ENCODE measurements at regions not wholly inside any gene's neighbourhood (a gene's known extent, or its start where the extent isn't known, plus 50 kb on each side); places are given as distances from the start of the nearest gene placed in this dataset.

DNA sequence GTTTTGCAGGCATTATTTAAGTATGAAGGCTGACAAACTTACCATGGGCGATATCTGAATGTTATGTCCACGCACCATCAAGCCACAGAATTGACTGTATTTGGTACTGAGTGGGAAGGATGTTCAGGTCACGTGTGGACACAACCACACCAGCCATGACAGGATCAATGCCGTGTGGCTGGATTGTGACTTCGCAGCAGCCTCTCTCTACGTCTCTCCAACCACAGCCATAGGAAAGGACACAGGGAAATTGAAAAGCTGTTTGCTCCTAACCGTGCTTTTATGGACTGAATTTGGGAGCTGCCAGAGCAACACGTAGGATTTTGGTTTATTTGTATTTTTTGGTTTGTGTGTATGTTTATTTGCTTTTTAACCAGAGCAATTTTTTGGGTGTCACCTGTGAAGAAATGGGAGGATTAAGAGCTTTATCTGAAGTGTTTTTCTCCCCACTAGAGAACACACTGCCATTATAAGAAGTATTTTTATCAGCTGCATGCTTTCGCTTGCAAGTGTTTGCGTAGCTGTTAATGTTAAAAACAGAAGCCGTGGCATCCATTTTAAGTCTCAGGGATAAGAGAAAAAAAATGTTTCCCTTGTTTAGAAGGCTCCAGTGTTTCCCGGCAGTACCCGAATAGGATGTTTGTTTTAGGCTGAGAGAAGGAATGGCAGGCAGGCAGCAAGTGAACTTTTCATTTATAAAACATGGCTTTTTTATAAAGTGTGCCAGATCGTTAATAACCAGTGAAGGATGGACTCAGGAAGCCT lies 401.1 kb upstream of the NFE2L3 start:
- no peak for TF ChIP-seq POLR2AphosphoS5 (IDR thresholded peaks at IDR 0.05)
- TF ChIP-seq POLR2A (IDR thresholded peaks at IDR 0.05), result no peak
- TF ChIP-seq, protein P1, sequence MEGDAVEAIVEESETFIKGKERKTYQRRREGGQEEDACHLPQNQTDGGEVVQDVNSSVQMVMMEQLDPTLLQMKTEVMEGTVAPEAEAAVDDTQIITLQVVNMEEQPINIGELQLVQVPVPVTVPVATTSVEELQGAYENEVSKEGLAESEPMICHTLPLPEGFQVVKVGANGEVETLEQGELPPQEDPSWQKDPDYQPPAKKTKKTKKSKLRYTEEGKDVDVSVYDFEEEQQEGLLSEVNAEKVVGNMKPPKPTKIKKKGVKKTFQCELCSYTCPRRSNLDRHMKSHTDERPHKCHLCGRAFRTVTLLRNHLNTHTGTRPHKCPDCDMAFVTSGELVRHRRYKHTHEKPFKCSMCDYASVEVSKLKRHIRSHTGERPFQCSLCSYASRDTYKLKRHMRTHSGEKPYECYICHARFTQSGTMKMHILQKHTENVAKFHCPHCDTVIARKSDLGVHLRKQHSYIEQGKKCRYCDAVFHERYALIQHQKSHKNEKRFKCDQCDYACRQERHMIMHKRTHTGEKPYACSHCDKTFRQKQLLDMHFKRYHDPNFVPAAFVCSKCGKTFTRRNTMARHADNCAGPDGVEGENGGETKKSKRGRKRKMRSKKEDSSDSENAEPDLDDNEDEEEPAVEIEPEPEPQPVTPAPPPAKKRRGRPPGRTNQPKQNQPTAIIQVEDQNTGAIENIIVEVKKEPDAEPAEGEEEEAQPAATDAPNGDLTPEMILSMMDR (IDR thresholded peaks at IDR 0.05), result no peak

All from breast epithelium (tissue), 3 donors.